ENCODE measurements at regions not wholly inside any gene's neighbourhood (a gene's known extent, or its start where the extent isn't known, plus 50 kb on each side); places are given as distances from the start of the nearest gene placed in this dataset.

DNA sequence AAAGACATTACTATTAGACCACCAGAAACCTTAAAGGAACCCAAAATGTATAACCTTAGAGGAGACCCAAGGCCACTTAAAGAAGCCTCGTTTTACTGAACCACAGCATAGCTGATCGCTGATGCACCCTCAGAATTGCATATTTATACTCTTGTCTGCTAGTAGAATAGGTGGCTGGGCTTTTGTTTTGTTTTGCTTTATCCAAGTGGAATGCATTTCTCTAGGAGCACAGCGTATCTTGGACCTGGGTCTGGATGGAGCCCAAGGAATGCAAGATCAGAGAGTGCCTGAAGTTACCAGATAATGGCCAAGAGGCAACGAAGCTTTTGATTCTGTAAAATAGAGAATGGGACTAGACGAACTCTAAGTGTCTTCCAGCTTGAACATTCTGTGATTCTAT, 129.2 kb upstream of the COL8A1 start:
- intact Hi-C loops (cut with DNase I): loop anchor here in 4 of 10 donors (10.0 kb wide), 4 partner anchors 236 to 484 kb away; no protein-coding TSS in a partner anchor
- Histone ChIP-seq H3K4me1 (peaks cover 0 to 29% (median 8%) of the 10 kb centered on the region in 9 donors), H3K4me3 (no peak overlapping the region), H3K27ac (no peak overlapping the region), H3K27me3 (no peaks in the 10 kb centered on the region), H3K9me3 (no peaks in the 10 kb centered on the region), H3K36me3 (no peaks in the 10 kb centered on the region)
- no peak for ATAC-seq
- TF ChIP-seq, protein P1, sequence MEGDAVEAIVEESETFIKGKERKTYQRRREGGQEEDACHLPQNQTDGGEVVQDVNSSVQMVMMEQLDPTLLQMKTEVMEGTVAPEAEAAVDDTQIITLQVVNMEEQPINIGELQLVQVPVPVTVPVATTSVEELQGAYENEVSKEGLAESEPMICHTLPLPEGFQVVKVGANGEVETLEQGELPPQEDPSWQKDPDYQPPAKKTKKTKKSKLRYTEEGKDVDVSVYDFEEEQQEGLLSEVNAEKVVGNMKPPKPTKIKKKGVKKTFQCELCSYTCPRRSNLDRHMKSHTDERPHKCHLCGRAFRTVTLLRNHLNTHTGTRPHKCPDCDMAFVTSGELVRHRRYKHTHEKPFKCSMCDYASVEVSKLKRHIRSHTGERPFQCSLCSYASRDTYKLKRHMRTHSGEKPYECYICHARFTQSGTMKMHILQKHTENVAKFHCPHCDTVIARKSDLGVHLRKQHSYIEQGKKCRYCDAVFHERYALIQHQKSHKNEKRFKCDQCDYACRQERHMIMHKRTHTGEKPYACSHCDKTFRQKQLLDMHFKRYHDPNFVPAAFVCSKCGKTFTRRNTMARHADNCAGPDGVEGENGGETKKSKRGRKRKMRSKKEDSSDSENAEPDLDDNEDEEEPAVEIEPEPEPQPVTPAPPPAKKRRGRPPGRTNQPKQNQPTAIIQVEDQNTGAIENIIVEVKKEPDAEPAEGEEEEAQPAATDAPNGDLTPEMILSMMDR (IDR thresholded peaks at IDR 0.05): no peak
- no peak for DNase-seq
- WGBS, 2 donors: 35 to 59% methylated on average over 5 of the region's 5 CpGs

DNA sequence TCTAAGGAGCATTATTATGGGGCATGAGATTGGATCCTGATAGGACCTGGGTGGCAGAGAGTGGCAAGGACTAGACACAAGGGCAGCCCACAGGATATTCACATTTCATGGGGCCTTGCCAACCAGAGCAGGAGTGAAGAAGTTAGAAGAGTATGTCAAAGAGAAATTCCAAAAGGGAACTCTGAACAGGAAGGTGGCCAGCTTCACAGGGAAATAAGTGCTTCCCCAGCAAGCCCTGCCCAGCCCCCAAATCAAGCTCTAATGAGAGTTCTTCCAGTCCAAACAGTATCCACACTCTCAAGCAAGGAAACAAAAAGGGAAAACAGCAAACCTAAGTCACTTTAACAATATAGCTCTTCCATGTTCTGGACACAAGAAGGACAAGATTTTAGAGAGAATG, 130.2 kb upstream of the COL8A1 start:
- TF ChIP-seq, protein P1 (IDR thresholded peaks at IDR 0.05): no peak
- intact Hi-C loops (cut with DNase I): loop anchor here in 4 of 10 donors (10.0 kb wide), 4 partner anchors 237 to 483 kb away; no protein-coding TSS in a partner anchor
- ATAC-seq: peak in 1 of 8 donors; percentile 7

DNA sequence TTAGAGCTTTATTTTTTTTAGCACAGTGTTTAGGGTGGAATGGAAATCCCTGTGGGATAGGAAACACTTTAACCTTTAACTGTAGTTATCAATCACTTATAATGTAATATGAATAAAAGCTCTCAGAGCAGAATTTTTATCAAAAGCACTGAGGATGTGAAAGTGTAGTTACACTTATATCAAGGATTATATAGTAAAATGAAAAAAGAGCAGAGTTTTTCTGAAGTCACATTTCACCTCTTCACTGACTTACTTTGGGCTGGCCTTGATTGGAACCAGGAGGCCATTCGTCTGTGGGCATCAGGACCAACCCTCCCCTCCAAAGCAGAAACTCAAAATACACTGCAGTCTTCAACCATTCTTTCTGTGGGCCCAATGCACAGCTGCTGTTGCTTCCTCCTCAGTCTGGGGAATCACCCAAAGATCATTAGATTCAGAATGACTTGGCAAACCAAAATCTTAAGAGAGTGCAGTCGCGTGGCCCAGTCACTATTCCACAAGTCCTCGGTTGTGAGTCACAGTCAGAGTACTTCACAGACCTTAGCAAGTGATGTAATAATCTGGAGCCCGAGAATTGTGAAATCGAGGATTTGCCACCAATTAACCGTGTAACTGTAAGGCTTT, 132.6 kb upstream of the COL8A1 start:
- intact Hi-C loops (cut with DNase I): loop anchor here in 4 of 10 donors (10.0 kb wide), 4 partner anchors 239 to 481 kb away; no protein-coding TSS in a partner anchor
- Histone ChIP-seq H3K4me3 (no peak overlapping the region), H3K9me3 (no peaks in the 10 kb centered on the region), H3K27me3 (no peaks in the 10 kb centered on the region), H3K27ac (peak overlapping the region in 3 of 10 donors; percentile 1 to 83 (median 17)), H3K4me1 (peaks cover 0 to 55% (median 30%) of the 10 kb centered on the region in 9 donors), H3K36me3 (no peaks in the 10 kb centered on the region)
- ATAC-seq (peak in 7 of 8 donors; percentile 64 to 92 (median 70)), DNase-seq (peak in 1 of 2 donors; percentile 42)
- TF ChIP-seq, protein P1 (IDR thresholded peaks at IDR 0.05): no peak
- 69 to 73% methylated on average over 7 of the region's 7 CpGs for WGBS, 2 donors

More for the DNA sequence above, 130.2 kb upstream of the COL8A1 start:
- H3K27ac ChIP-seq: no peak overlapping the region
- no peaks in the 10 kb centered on the region for H3K27me3 ChIP-seq
- H3K36me3 ChIP-seq: no peaks in the 10 kb centered on the region
- H3K4me3 ChIP-seq: no peak overlapping the region
- H3K9me3 ChIP-seq: no peaks in the 10 kb centered on the region
- DNase-seq: no peak
- H3K4me1 ChIP-seq: peaks cover 0 to 40% (median 18%) of the 10 kb centered on the region in 9 donors

DNA sequence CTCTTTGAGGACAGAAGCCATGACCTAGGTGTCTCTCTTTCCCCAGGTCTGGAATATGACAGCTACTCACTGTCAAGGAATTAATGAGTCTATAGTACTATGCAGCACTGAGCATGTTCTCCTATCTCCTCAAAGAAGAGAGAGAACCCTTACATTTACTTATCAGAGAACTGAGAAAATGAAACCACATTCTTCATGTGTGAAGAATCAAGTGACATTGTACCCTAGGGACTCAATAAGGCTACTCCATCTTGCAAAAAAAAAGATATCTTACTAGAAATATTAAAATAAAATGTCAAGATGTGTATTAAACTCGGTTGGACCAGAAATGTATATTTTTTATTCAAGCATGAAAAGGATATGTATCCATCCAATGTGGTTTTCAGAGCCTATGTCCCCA, 133.2 kb upstream of the COL8A1 start:
- no peaks in the 10 kb centered on the region for H3K36me3 ChIP-seq
- no peak overlapping the region for H3K4me3 ChIP-seq
- intact Hi-C loops (cut with DNase I): loop anchor here in 4 of 10 donors (10.0 kb wide), 4 partner anchors 240 to 480 kb away; no protein-coding TSS in a partner anchor
- no peaks in the 10 kb centered on the region for H3K27me3 ChIP-seq
- TF ChIP-seq, protein P1 (IDR thresholded peaks at IDR 0.05): no peak
- 70 to 72% methylated on average over 1 of the region's 1 CpG for WGBS, 2 donors
- no peak for DNase-seq
- no peaks in the 10 kb centered on the region for H3K9me3 ChIP-seq
- peaks cover 4 to 61% (median 36%) of the 10 kb centered on the region in 9 donors for H3K4me1 ChIP-seq
- ATAC-seq: no peak
- H3K27ac ChIP-seq: peak overlapping the region in 3 of 10 donors; percentile 1 to 83 (median 17)

Data from heart right ventricle (tissue), 16 donors.